Testis (tissue), 2 donors: ENCODE measurements at regions not wholly inside any gene's neighbourhood (a gene's known extent, or its start where the extent isn't known, plus 50 kb on each side); places are given as distances from the start of the nearest gene placed in this dataset.

Source experiments
- POLR2A ChIP-seq: fragments of 450-650 bp; IDR thresholded peaks from one replicate; pipeline ENCODE4 v1.6.1; 2017; ENCODE audit warnings: antibody characterized with exemption, mild to moderate bottlenecking, moderate library complexity
- TF ChIP-seq, protein P1 (sequence below), 3 experiments: fragments of 450-650 bp in 2 of 3; fragments of 200-600 bp in 1 of 3; sonication (generic) in 1 of 3; IDR thresholded peaks; one replicate each; pipeline ENCODE4 v1.5.1; 2016 to 2019; ENCODE audit warnings: antibody characterized with exemption in 3 of 3, mild to moderate bottlenecking in 2 of 3, moderate library complexity in 1 of 3

DNA sequence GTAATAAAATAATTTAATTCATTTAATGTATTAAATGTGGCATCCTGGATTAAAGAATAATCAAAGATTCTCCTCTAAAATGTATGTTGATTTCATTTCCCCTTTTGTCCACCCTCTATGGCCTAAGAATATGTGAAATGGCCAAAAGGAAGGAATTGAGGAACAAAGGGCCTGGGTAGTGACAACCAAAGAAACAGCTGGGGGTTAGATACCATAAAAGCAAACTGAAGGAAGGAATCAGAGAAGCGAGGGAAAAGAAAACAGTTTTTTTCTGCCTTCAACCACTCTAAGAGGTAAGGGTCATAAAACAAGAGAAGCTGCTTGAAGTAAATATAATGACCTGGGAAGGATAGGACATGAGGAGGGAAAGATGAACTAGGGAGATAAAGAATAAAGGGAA is 139.3 kb downstream of the FAM76B start:
- TF ChIP-seq, protein P1, sequence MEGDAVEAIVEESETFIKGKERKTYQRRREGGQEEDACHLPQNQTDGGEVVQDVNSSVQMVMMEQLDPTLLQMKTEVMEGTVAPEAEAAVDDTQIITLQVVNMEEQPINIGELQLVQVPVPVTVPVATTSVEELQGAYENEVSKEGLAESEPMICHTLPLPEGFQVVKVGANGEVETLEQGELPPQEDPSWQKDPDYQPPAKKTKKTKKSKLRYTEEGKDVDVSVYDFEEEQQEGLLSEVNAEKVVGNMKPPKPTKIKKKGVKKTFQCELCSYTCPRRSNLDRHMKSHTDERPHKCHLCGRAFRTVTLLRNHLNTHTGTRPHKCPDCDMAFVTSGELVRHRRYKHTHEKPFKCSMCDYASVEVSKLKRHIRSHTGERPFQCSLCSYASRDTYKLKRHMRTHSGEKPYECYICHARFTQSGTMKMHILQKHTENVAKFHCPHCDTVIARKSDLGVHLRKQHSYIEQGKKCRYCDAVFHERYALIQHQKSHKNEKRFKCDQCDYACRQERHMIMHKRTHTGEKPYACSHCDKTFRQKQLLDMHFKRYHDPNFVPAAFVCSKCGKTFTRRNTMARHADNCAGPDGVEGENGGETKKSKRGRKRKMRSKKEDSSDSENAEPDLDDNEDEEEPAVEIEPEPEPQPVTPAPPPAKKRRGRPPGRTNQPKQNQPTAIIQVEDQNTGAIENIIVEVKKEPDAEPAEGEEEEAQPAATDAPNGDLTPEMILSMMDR (IDR thresholded peaks at IDR 0.05), result no peak
- no peak for TF ChIP-seq POLR2A
